ENCODE measurements at regions not wholly inside any gene's neighbourhood (a gene's known extent, or its start where the extent isn't known, plus 50 kb on each side); places are given as distances from the start of the nearest gene placed in this dataset.

GRCh38 chr16:48105976-48106375 lies 49.8 kb downstream of the ABCC12 start:
- no peak for DNase-seq (ENCODE audit: low spot score in 2 of 2)
- H3K4me1 ChIP-seq = no peaks in the 10 kb centered on the region
- no peak overlapping the region for H3K4me3 ChIP-seq
- no peaks in the 10 kb centered on the region for H3K36me3 ChIP-seq
- H3K27me3 ChIP-seq = no peaks in the 10 kb centered on the region
- no peak overlapping the region for H3K27ac ChIP-seq
- no peaks in the 10 kb centered on the region for H3K9me3 ChIP-seq
- TF ChIP-seq POLR2AphosphoS5 (IDR thresholded peaks at IDR 0.05) = no peak
- TF ChIP-seq, protein P1, sequence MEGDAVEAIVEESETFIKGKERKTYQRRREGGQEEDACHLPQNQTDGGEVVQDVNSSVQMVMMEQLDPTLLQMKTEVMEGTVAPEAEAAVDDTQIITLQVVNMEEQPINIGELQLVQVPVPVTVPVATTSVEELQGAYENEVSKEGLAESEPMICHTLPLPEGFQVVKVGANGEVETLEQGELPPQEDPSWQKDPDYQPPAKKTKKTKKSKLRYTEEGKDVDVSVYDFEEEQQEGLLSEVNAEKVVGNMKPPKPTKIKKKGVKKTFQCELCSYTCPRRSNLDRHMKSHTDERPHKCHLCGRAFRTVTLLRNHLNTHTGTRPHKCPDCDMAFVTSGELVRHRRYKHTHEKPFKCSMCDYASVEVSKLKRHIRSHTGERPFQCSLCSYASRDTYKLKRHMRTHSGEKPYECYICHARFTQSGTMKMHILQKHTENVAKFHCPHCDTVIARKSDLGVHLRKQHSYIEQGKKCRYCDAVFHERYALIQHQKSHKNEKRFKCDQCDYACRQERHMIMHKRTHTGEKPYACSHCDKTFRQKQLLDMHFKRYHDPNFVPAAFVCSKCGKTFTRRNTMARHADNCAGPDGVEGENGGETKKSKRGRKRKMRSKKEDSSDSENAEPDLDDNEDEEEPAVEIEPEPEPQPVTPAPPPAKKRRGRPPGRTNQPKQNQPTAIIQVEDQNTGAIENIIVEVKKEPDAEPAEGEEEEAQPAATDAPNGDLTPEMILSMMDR (IDR thresholded peaks at IDR 0.05) = no peak
- no peak for TF ChIP-seq POLR2A (IDR thresholded peaks at IDR 0.05)
- intact Hi-C loops (cut with DNase I; ENCODE audit: low total_unique reads) = no loop called here

DNA sequence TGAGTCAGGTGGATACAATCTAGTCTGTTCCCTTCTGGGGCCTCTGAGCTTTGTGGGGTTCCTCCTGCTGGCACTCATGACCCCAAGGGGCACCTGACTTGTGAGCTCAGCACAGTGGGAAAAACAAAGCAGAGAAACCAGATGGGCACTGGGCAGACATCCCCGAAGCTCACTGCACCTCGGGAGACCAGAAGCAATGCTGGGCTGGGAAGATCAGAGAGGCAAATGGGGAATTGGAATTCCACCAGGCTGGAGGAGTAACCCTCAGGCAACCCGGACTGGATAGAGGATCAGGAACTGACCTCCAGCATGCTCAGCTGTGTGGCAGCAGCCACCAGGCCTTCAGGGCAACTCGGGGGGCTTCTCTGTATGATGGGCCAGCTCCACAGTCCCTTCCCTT lies 50.3 kb downstream of the ABCC12 start:
- H3K4me3 ChIP-seq = no peak overlapping the region
- H3K36me3 ChIP-seq = no peaks in the 10 kb centered on the region
- no peaks in the 10 kb centered on the region for H3K27me3 ChIP-seq
- TF ChIP-seq POLR2A (IDR thresholded peaks at IDR 0.05) (no peak), POLR2AphosphoS5 (IDR thresholded peaks at IDR 0.05) (no peak)
- intact Hi-C loops (cut with DNase I; ENCODE audit: low total_unique reads) = no loop called here
- no peaks in the 10 kb centered on the region for H3K9me3 ChIP-seq
- H3K4me1 ChIP-seq = no peaks in the 10 kb centered on the region
- H3K27ac ChIP-seq = no peak overlapping the region
- no peak for DNase-seq (ENCODE audit: low spot score in 2 of 2)

DNA sequence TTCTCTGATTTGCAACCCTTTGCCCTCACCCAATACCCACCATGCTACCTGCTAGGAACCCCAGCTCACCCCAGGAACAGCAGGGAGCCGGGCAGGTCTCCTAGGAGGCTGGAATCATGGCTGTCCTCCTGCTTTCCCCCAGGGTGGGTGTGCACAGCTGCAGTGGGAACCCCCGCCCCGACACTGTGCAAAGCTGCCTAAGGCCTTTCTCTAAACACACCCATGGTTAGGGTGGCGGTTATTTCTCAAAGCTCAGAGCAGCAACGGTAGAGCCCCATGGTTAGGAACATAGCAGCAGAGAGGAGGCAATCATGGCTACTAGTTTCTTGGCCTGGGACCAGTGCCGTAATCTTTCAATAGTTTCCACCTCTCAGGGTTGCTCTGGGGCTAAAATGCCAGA lies 52.2 kb downstream of the ABCC12 start:
- no peak overlapping the region for H3K4me3 ChIP-seq
- no peak for DNase-seq (ENCODE audit: low spot score in 2 of 2)
- intact Hi-C loops (cut with DNase I; ENCODE audit: low total_unique reads) = no loop called here
- no peaks in the 10 kb centered on the region for H3K4me1 ChIP-seq
- H3K36me3 ChIP-seq = no peaks in the 10 kb centered on the region
- no peaks in the 10 kb centered on the region for H3K27me3 ChIP-seq
- TF ChIP-seq, protein P1 (IDR thresholded peaks at IDR 0.05) = no peak
- no peak for TF ChIP-seq POLR2A (IDR thresholded peaks at IDR 0.05)
- TF ChIP-seq POLR2AphosphoS5 (IDR thresholded peaks at IDR 0.05) = no peak
- no peaks in the 10 kb centered on the region for H3K9me3 ChIP-seq
- no peak overlapping the region for H3K27ac ChIP-seq

- H3K9me3 ChIP-seq = no peaks in the 10 kb centered on the region
- DNase-seq (ENCODE audit: low spot score in 2 of 2) = no peak
- no peaks in the 10 kb centered on the region for H3K36me3 ChIP-seq
- H3K4me1 ChIP-seq = no peaks in the 10 kb centered on the region
- intact Hi-C loops (cut with DNase I; ENCODE audit: low total_unique reads) = no loop called here
- H3K27ac ChIP-seq = no peak overlapping the region
- H3K27me3 ChIP-seq = no peaks in the 10 kb centered on the region
- TF ChIP-seq POLR2AphosphoS5 (IDR thresholded peaks at IDR 0.05) (no peak), POLR2A (IDR thresholded peaks at IDR 0.05) (no peak)
- TF ChIP-seq, protein P1 (IDR thresholded peaks at IDR 0.05) = no peak
- no peak overlapping the region for H3K4me3 ChIP-seq
Observed at GRCh38 chr16:48102083-48103008, 53.4 kb downstream of the ABCC12 start.

GRCh38 chr16:48101069-48101674 lies 54.6 kb downstream of the ABCC12 start:
- no peak for DNase-seq (ENCODE audit: low spot score in 2 of 2)
- H3K4me3 ChIP-seq = no peak overlapping the region
- intact Hi-C loops (cut with DNase I; ENCODE audit: low total_unique reads) = no loop called here
- no peaks in the 10 kb centered on the region for H3K36me3 ChIP-seq
- TF ChIP-seq POLR2AphosphoS5 (IDR thresholded peaks at IDR 0.05) = no peak
- no peak for TF ChIP-seq POLR2A (IDR thresholded peaks at IDR 0.05)
- TF ChIP-seq, protein P1 (IDR thresholded peaks at IDR 0.05) = no peak
- no peaks in the 10 kb centered on the region for H3K9me3 ChIP-seq
- H3K27ac ChIP-seq = no peak overlapping the region
- H3K27me3 ChIP-seq = no peaks in the 10 kb centered on the region
- H3K4me1 ChIP-seq = no peaks in the 10 kb centered on the region
